GM23338 (cell line): ENCODE measurements at regions not wholly inside any gene's neighbourhood (a gene's known extent, or its start where the extent isn't known, plus 50 kb on each side); places are given as distances from the start of the nearest gene placed in this dataset. TPM values are rescaled to one million over a fixed set of nuclear protein-coding genes. Genes with fewer than 3 reads are reported as not detected.

ENCODE experiments used
- CTCF ChIP-seq, 2 experiments: fragments of 200-600 bp in 1 of 2; sonication (generic) in 1 of 2; conservative IDR thresholded peaks; 2 replicates each; pipeline versions ENCODE4 v1.5.1 to v1.6.1; 2016 to 2017; ENCODE audit warnings: antibody characterized with exemption in 2 of 2, low read depth in 2 of 2, mild to moderate bottlenecking in 2 of 2, moderate library complexity in 1 of 2
- EZH2 ChIP-seq: fragments of 200-600 bp; sonication (generic); IDR thresholded peaks from one replicate; pipeline ENCODE4 v1.8.0; 2017; ENCODE audit warnings: antibody characterized with exemption, mild to moderate bottlenecking, low read depth; ENCODE audit not compliant: unreplicated experiment
- EZH2phosphoT487 ChIP-seq: fragments of 200-600 bp; sonication (generic); IDR thresholded peaks from one replicate; pipeline ENCODE4 v1.8.1; 2018; ENCODE audit warnings: antibody characterized with exemption; ENCODE audit not compliant: unreplicated experiment
- JUNB ChIP-seq: IDR thresholded peaks from one replicate; pipeline ENCODE4 v1.6.1; 2016; ENCODE audit warnings: antibody characterized with exemption; ENCODE audit not compliant: unreplicated experiment
- NANOG ChIP-seq: IDR thresholded peaks from 2 replicates; pipeline ENCODE4 v1.6.1; 2016; ENCODE audit warnings: antibody characterized with exemption, borderline replicate concordance
- POLR2AphosphoS5 ChIP-seq: IDR thresholded peaks from 2 replicates; pipeline ENCODE4 v1.6.1; 2016; ENCODE audit warnings: antibody characterized with exemption, low read depth
- STAT1 ChIP-seq: IDR thresholded peaks from one replicate; pipeline ENCODE4 v1.6.1; 2016; ENCODE audit warnings: antibody characterized with exemption; ENCODE audit not compliant: unreplicated experiment
- ZNF331 ChIP-seq: fragments of 250-450 bp; sonication (Bioruptor Pico); IDR thresholded peaks from 2 replicates; pipeline ENCODE4 v1.5.0; 2020; ENCODE audit warnings: low read depth, mild to moderate bottlenecking, moderate library complexity
- ZNF462 ChIP-seq: fragments of 250-450 bp; sonication (Bioruptor Pico); IDR thresholded peaks from 2 replicates; pipeline ENCODE4 v1.5.0; 2020; ENCODE audit warnings: mild to moderate bottlenecking, moderate library complexity
- small RNA-seq: library from RNA; depleted of rRNA; stranded (forward); fragments of <200 nt; gene quantifications from one replicate; pipeline ENCODE3, GENCODE V24; 2014; ENCODE audit warnings: low replicate concordance

DNA sequence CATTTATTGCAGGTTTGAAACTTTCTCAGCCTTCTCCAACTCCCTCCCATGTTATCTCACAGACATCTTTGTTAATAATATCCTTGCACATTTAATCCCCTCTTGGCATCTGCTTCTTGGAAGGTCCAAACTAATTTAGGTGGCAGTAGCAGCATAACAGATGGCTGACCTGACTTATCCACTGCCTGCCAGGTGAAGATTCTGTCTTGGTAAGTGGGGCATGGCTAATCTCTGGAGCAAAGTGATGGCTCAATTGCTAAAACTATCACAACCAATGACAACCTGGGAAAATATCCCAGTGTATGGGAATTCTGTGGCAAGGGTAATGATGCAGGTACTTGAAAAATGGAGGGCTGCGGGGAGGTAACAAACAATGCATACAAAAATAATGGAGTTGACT, 58.2 kb upstream of the ALG10B start (continued):
- TF ChIP-seq ZNF462 (CRISPR knock-in tag) (no peak), JUNB (no peak), EZH2phosphoT487 (no peak), POLR2AphosphoS5 (no peak), EZH2 (no peak), CTCF (conservative IDR thresholded peaks at IDR 0.05; ENCODE audit: low read depth in 2 of 2) (no peak), STAT1 (no peak), NANOG (no peak), ZNF331 (no peak)

Small RNA genes lying in the stretch of these regions (small RNA-seq; reads per million reads assigned to genes)
- gene RF01518 (not detected), gene RNA5SP358 (2.7 reads per million, percentile 86 among the genes with 10 or more reads in this experiment), gene RNA5SP359 (0.10 reads per million)
